ENCODE measurements at regions not wholly inside any gene's neighbourhood (a gene's known extent, or its start where the extent isn't known, plus 50 kb on each side); places are given as distances from the start of the nearest gene placed in this dataset.

DNA sequence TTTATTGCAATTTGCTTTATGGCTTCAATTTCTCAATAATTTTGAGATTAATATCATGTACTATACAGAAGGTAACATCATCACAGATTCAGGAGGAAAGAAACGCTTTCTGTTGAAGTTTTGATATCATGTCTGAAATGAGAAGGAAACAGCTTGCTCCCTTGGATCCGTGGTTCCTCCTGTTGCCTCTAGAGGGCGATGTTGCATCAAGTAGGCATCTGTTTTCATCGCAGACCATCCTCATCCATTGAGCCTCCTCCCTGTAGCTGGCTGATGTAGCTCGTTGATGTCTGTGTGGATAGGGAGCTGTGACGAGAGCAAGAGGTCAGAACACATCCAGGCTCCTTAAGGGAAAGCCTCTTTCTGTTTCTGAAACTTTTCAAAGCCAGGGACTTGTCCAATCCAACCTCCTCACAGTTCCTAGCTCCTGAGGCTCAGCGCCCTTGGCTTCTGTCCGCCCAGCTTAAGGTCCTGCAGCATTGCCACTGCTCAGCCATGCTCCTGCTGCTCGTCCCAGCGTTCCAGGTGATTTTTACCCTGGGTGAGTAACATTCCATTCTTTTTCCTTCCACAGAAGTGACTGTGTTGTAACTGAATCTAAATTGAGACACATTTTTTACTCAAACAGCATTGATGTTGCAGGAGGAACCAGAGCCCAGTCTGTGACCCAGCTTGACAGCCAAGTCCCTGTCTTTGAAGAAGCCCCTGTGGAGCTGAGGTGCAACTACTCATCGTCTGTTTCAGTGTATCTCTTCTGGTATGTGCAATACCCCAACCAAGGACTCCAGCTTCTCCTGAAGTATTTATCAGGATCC is 304.8 kb upstream of the OR4E1 start:
- TF ChIP-seq ZBTB7A (IDR thresholded peaks at IDR 0.05; ENCODE audit: low read depth) (no peak), CEBPB (IDR thresholded peaks at IDR 0.05) (no peak)
